Heart right ventricle (tissue), 16 donors: ENCODE measurements at regions not wholly inside any gene's neighbourhood (a gene's known extent, or its start where the extent isn't known, plus 50 kb on each side); places are given as distances from the start of the nearest gene placed in this dataset.

Source experiments
- ATAC-seq, 8 donors: fragments of 200-7000 bp; cut with Tn5 transposase; one replicate each; pipeline ENCODE4 v1.9.1; 2020; ENCODE audit warnings: mild to moderate bottlenecking in 8 of 8, moderate library complexity in 8 of 8, moderate number of reproducible peaks in 1 of 8
- DNase-seq, 2 donors: peaks; one replicate each; pipeline ENCODE4 v3.0.0-alpha.2; 2020
- H3K27ac ChIP-seq, 10 donors: fragments of 200-600 bp; sonication (generic) in 2 of 10; one replicate each; pipeline versions ENCODE4 v1.5.0 to v1.8.0; 2020 to 2022; ENCODE audit warnings: mild to moderate bottlenecking in 3 of 10
- H3K27me3 ChIP-seq, 7 donors: fragments of 200-600 bp; one replicate each; pipeline ENCODE4 v1.8.0; 2021 to 2022; ENCODE audit warnings: mild to moderate bottlenecking in 2 of 7
- H3K36me3 ChIP-seq, 9 donors: fragments of 200-600 bp; sonication (generic) in 1 of 9; one replicate each; pipeline versions ENCODE4 v1.5.0 to v1.8.0; 2020 to 2022; ENCODE audit warnings: mild to moderate bottlenecking in 2 of 9
- H3K4me1 ChIP-seq, 9 donors: fragments of 200-600 bp; sonication (generic) in 1 of 9; one replicate each; pipeline versions ENCODE4 v1.5.0 to v1.8.0; 2020 to 2022; ENCODE audit warnings: mild to moderate bottlenecking in 4 of 9
- H3K4me3 ChIP-seq, 10 donors: fragments of 200-600 bp; sonication (generic) in 2 of 10; one replicate each; pipeline versions ENCODE4 v1.5.0 to v1.8.0; 2020 to 2022; ENCODE audit warnings: mild to moderate bottlenecking in 7 of 10, moderate library complexity in 2 of 10
- H3K9me3 ChIP-seq, 11 donors: fragments of 200-600 bp in 10 of 11; sonication (generic) in 2 of 11; one replicate each; pipeline versions ENCODE4 v1.5.0 to v1.8.0; 2013 to 2022; ENCODE audit warnings: mild to moderate bottlenecking in 2 of 11, control low read depth in 1 of 11, moderate library complexity in 1 of 11
- CTCF ChIP-seq, 9 donors: fragments of 200-600 bp; sonication (generic) in 2 of 9; IDR thresholded peaks; one replicate each; pipeline versions ENCODE4 v1.5.0 to v1.8.0; 2021 to 2022; ENCODE audit warnings: antibody characterized with exemption in 9 of 9, mild to moderate bottlenecking in 5 of 9, moderate library complexity in 1 of 9
- WGBS, 2 donors: extraction: QIAGEN DNeasy Blood & Tissue Kit; methylation state at CpG; one replicate each; pipeline ENCODE4 v1.1.7; 2013; ENCODE audit warnings: inconsistent platforms in 1 of 2; 5-methylcytosine and 5-hydroxymethylcytosine counted together
- intact Hi-C, 10 donors: fragments of 100-400 bp; cut with DNase I; formaldehyde crosslinking; loops; one replicate each; pipeline versions ENCODE4 v1.11.1 to v1.14.2; 2022
- donor health status: Arrhythmogenic right ventricular cardiomyopathy.
- donor health status: ischemic (EF 13 %, LVEDD 7.1; RV severe dilation, severe dysfunction).
- donor health status: healthy with polysubstance abuse.
- donor health status: DM: no; HTN: yes; CAD: no.
- donor health status: DM: no; HTN: no; CAD: no.
- donor health status: ischemic (EF 25% LVEDD 6.9; RV normal size, moderate dysfunction).
- donor health status: ischemic (EF 25% LVEDD 5.7; RV mildly dilated, moderate dysfunction).
- donor health status: healthy.
- donor health status: DM: yes; HTN: yes; CAD: no.
- donor health status: Ischemic cardiomyopathy.
- donor health status: ischemic (EF 35%, LVEDD 5.7; RV mildly dilated, moderate dysfunction).
- donor health status: nonischemic (EF 11% LVEDD 7.7; RV severe dilation, severe dysfunction).
- donor health status: DM: yes; HTN: yes; CAD: no.
- donor health status: PGD.
- donor health status: ischemic (EF 29% LVEDD 5.4; RV normal size, mild dysfunction).
- donor health status: nonischemic (EF 23%, LVEDD 6.1; RV moderate dilation, normal function).

- Histone ChIP-seq H3K4me1 (no peaks in the 10 kb centered on the region), H3K9me3 (peaks cover 0 to 2% (median 0%) of the 10 kb centered on the region in 11 donors), H3K36me3 (no peaks in the 10 kb centered on the region), H3K4me3 (no peak overlapping the region), H3K27ac (no peak overlapping the region), H3K27me3 (no peaks in the 10 kb centered on the region)
- DNase-seq: no peak
- no peak for ATAC-seq
- intact Hi-C loops: no loop called here
- no peak for TF ChIP-seq CTCF (IDR thresholded peaks at IDR 0.05)
- WGBS, 2 donors: 87 to 96% methylated on average over 2 of the region's 2 CpGs
Measured at GRCh38 chr1:188350104-188350503, 1521.4 kb downstream of the PLA2G4A start.

GRCh38 chr1:188355082-188355481 is 1526.3 kb downstream of the PLA2G4A start:
- Histone ChIP-seq H3K27ac (no peak overlapping the region), H3K4me3 (no peak overlapping the region), H3K27me3 (no peaks in the 10 kb centered on the region), H3K36me3 (no peaks in the 10 kb centered on the region), H3K9me3 (peaks cover 0 to 31% (median 0%) of the 10 kb centered on the region in 11 donors), H3K4me1 (no peaks in the 10 kb centered on the region)
- ATAC-seq: no peak
- 77 to 78% methylated on average over 2 of the region's 2 CpGs for WGBS, 2 donors
- intact Hi-C loops: no loop called here
- TF ChIP-seq CTCF (IDR thresholded peaks at IDR 0.05): no peak
- DNase-seq: no peak

- Histone ChIP-seq H3K36me3 (no peaks in the 10 kb centered on the region), H3K27me3 (no peaks in the 10 kb centered on the region), H3K4me3 (no peak overlapping the region), H3K4me1 (no peaks in the 10 kb centered on the region), H3K9me3 (peaks cover 0 to 31% (median 0%) of the 10 kb centered on the region in 11 donors), H3K27ac (no peak overlapping the region)
- WGBS, 2 donors: 76 to 80% methylated on average over 5 of the region's 5 CpGs
- DNase-seq (no peak), ATAC-seq (no peak)
- intact Hi-C loops: no loop called here
- no peak for TF ChIP-seq CTCF (IDR thresholded peaks at IDR 0.05)
Measured at GRCh38 chr1:188355847-188356246, 1527.1 kb downstream of the PLA2G4A start.

- ATAC-seq (no peak), DNase-seq (no peak)
- intact Hi-C loops: no loop called here
- TF ChIP-seq CTCF (IDR thresholded peaks at IDR 0.05): no peak
- Histone ChIP-seq H3K4me3 (no peak overlapping the region), H3K27me3 (no peaks in the 10 kb centered on the region), H3K27ac (no peak overlapping the region), H3K4me1 (no peaks in the 10 kb centered on the region), H3K36me3 (no peaks in the 10 kb centered on the region), H3K9me3 (peaks cover 0 to 31% (median 0%) of the 10 kb centered on the region in 11 donors)
- WGBS, 2 donors: 91 to 92% methylated on average over 4 of the region's 4 CpGs
Measured at GRCh38 chr1:188359315-188359714, 1530.6 kb downstream of the PLA2G4A start.
